ENCODE measurements at regions not wholly inside any gene's neighbourhood (a gene's known extent, or its start where the extent isn't known, plus 50 kb on each side); places are given as distances from the start of the nearest gene placed in this dataset.

DNA sequence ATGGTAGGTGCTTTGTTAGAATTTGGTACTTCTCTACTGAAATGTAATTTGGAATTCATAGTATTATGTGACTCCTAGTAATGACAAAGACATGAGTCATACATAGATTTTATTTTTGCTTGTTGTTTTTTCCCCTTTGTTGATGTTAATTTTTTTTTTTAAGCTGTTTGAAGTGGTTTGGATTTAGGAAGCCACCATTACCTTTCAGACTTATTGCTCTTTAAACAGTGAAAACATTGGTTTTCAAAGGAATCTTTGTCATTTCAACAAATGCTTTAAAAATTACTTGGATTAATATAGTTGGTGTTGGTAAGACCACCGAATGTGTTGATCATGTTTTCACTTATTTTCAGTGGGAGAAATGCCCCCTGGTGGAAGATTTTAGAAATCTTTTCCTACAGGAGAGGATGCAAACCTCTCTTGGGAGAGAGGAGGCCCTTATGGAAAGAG, 170.1 kb upstream of the PITX1 start:
- Histone ChIP-seq H3K36me3 (no peaks in the 10 kb centered on the region), H3K27me3 (peaks cover 2% of the 10 kb centered on the region), H3K4me3 (no peak overlapping the region), H3K27ac (no peak overlapping the region), H3K4me1 (peaks cover 0 to 8% (median 4%) of the 10 kb centered on the region in 4 donors), H3K9me3 (peaks cover 6 to 14% of the 10 kb centered on the region in 2 donors)
- no peak for DNase-seq
- TF ChIP-seq CTCF (IDR thresholded peaks at IDR 0.05) (peak; percentile 19 to 48 (median 40)), POLR2AphosphoS5 (IDR thresholded peaks at IDR 0.05) (no peak), EP300 (IDR thresholded peaks at IDR 0.05; ENCODE audit: low read depth) (no peak)
- in situ Hi-C loops (cut with MboI; ENCODE audit: low pct_ligation_motif_present in 1 of 4, low pct_unique_long_range_greater_than_20kb in 1 of 4, low sequenced_read_pairs in 3 of 4) (no loop called here), intact Hi-C loops (cut with DNase I; ENCODE audit: low total_unique reads) (no loop called here)
- 25 to 58% methylated on average over 1 of the region's 1 CpG for WGBS, 2 donors (ENCODE audit: low coverage in 1 of 2)

DNA sequence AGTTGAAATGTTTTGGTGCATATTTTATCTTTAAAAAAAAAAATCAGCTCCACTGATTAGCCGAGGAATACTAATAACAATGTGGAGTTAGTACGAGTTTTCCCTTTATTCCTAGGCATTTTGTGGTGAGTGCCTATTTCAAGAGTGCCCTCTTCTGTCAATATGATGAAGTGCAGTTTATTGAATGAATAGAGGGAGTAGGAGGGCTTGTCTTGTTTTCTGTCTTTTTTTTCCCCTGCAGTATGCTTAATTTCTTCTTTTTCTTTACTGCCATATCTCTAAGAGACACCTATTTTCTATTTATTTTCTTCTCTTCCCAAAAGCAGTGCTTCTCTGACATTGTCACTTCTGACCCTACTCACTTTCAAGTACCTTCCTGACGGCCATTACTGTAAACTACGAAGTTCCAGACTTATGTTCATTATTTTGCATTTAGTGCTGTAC, 169.6 kb upstream of the PITX1 start:
- in situ Hi-C loops (cut with MboI; ENCODE audit: low pct_ligation_motif_present in 1 of 4, low pct_unique_long_range_greater_than_20kb in 1 of 4, low sequenced_read_pairs in 3 of 4) = no loop called here
- H3K27me3 ChIP-seq = peaks cover 2% of the 10 kb centered on the region
- 65 to 79% methylated on average over 4 of the region's 4 CpGs for WGBS, 2 donors (ENCODE audit: low coverage in 1 of 2)
- no peaks in the 10 kb centered on the region for H3K36me3 ChIP-seq
- peaks cover 0 to 2% (median 0%) of the 10 kb centered on the region in 4 donors for H3K4me1 ChIP-seq
- no peak overlapping the region for H3K4me3 ChIP-seq
- H3K27ac ChIP-seq = no peak overlapping the region
- intact Hi-C loops (cut with DNase I; ENCODE audit: low total_unique reads) = no loop called here
- H3K9me3 ChIP-seq = peaks cover 6 to 14% of the 10 kb centered on the region in 2 donors
- no peak for DNase-seq
- TF ChIP-seq POLR2A (IDR thresholded peaks at IDR 0.05) (no peak), POLR2AphosphoS5 (IDR thresholded peaks at IDR 0.05) (no peak), CTCF (IDR thresholded peaks at IDR 0.05) (peak; percentile 20 to 48 (median 39))

DNA sequence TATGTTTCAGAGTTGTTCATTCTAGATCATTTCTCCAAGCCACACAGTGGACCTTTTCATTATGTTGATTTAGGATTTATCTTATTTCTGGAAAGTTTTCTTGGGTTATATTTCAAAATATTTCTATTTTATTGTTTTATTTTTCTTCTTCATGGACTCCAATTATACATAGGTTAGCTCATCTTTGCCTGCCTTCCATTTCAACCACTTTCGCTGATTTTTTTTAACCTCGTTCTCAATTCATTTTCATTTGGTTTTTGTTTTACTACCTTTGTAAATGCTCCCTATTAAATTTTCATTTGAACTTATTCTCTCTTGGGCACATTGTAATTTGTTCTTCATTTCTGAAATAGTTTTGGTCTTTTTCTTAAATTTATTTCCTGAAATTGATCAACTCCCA, 169.0 kb upstream of the PITX1 start:
- no peaks in the 10 kb centered on the region for H3K36me3 ChIP-seq
- no peaks in the 10 kb centered on the region for H3K4me1 ChIP-seq
- WGBS, 2 donors (ENCODE audit: low coverage in 1 of 2) = 92 to 94% methylated on average over 2 of the region's 2 CpGs
- DNase-seq = no peak
- intact Hi-C loops (cut with DNase I; ENCODE audit: low total_unique reads) = no loop called here
- no peak overlapping the region for H3K27ac ChIP-seq
- in situ Hi-C loops (cut with MboI; ENCODE audit: low pct_ligation_motif_present in 1 of 4, low pct_unique_long_range_greater_than_20kb in 1 of 4, low sequenced_read_pairs in 3 of 4) = no loop called here
- H3K4me3 ChIP-seq = no peak overlapping the region
- TF ChIP-seq EP300 (IDR thresholded peaks at IDR 0.05; ENCODE audit: low read depth) (no peak), POLR2A (IDR thresholded peaks at IDR 0.05) (no peak)
- H3K9me3 ChIP-seq = peaks cover 6 to 14% of the 10 kb centered on the region in 2 donors
- peaks cover 2% of the 10 kb centered on the region for H3K27me3 ChIP-seq

DNA sequence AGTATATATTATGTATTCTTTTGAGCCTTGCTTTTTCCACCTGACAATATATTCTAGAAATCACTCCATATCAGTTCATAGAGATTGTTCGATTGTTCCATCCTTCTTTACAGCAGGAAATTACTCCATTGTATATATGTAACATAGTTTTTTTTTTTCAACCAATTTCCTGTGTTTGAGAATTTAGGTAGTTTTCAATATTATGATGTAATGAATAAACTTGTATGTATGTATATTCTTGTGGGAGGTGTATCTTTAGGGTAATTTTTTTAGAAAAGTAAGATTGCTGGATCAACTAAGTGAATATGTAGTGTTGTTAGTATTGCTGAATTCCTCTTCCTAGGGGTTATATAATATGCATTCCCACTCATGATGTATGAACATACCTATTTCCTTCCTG, 165.9 kb upstream of the PITX1 start:
- in situ Hi-C loops (cut with MboI; ENCODE audit: low pct_ligation_motif_present in 1 of 4, low pct_unique_long_range_greater_than_20kb in 1 of 4, low sequenced_read_pairs in 3 of 4) (loop anchor here in 1 of 4 donors (25.0 kb wide), 1 partner anchor 163 kb away; the partner anchor contains the start of gene PITX1), intact Hi-C loops (cut with DNase I; ENCODE audit: low total_unique reads) (no loop called here)
- Histone ChIP-seq H3K4me1 (no peaks in the 10 kb centered on the region), H3K36me3 (no peaks in the 10 kb centered on the region), H3K27me3 (peaks cover 2% of the 10 kb centered on the region), H3K9me3 (peaks cover 6 to 14% of the 10 kb centered on the region in 2 donors), H3K27ac (no peak overlapping the region), H3K4me3 (no peak overlapping the region)
- 50 to 57% methylated on average over 1 of the region's 1 CpG for WGBS, 2 donors (ENCODE audit: low coverage in 1 of 2)
- TF ChIP-seq POLR2A (IDR thresholded peaks at IDR 0.05) (no peak), CTCF (IDR thresholded peaks at IDR 0.05) (no peak)
- DNase-seq = no peak

- 29 to 36% methylated on average over 1 of the region's 1 CpG for WGBS, 2 donors (ENCODE audit: low coverage in 1 of 2)
- in situ Hi-C loops (cut with MboI; ENCODE audit: low pct_ligation_motif_present in 1 of 4, low pct_unique_long_range_greater_than_20kb in 1 of 4, low sequenced_read_pairs in 3 of 4) (loop anchor here in 1 of 4 donors (25.0 kb wide), 1 partner anchor 159 kb away; the partner anchor contains the start of gene PITX1), intact Hi-C loops (cut with DNase I; ENCODE audit: low total_unique reads) (no loop called here)
- Histone ChIP-seq H3K36me3 (no peaks in the 10 kb centered on the region), H3K27me3 (peaks cover 20% of the 10 kb centered on the region), H3K4me1 (peaks cover 0 to 2% (median 0%) of the 10 kb centered on the region in 4 donors), H3K9me3 (no peaks in the 10 kb centered on the region), H3K27ac (no peak overlapping the region), H3K4me3 (no peak overlapping the region)
- TF ChIP-seq POLR2AphosphoS5 (IDR thresholded peaks at IDR 0.05) = no peak
- no peak for TF ChIP-seq EP300 (IDR thresholded peaks at IDR 0.05; ENCODE audit: low read depth)
- no peak for TF ChIP-seq POLR2A (IDR thresholded peaks at IDR 0.05)
- no peak for TF ChIP-seq CTCF (IDR thresholded peaks at IDR 0.05)
- DNase-seq = no peak
These were observed 162.5 kb upstream of the PITX1 start for GRCh38 chr5:135196483-135196882.
